Colonic mucosa (tissue), 4 donors: ENCODE measurements at regions not wholly inside any gene's neighbourhood (a gene's known extent, or its start where the extent isn't known, plus 50 kb on each side); places are given as distances from the start of the nearest gene placed in this dataset.

Experiments used
- DNase-seq: peaks from one replicate; pipeline ENCODE4 v3.0.0-alpha.2; 2020
- H3K27ac ChIP-seq: fragments of 200-600 bp; one replicate; pipeline ENCODE4 v1.8.0; 2021
- H3K27me3 ChIP-seq: fragments of 200-600 bp; one replicate; pipeline ENCODE4 v1.8.0; 2021
- H3K36me3 ChIP-seq: fragments of 200-600 bp; one replicate; pipeline ENCODE4 v1.8.0; 2021
- H3K4me1 ChIP-seq: fragments of 200-600 bp; one replicate; pipeline ENCODE4 v1.8.0; 2021; ENCODE audit warnings: mild to moderate bottlenecking
- H3K4me3 ChIP-seq: fragments of 200-600 bp; one replicate; pipeline ENCODE4 v1.8.0; 2021
- H3K9ac ChIP-seq, 2 donors: one replicate each; pipeline ENCODE4 v1.7.0; 2013; ENCODE audit warnings: control low read depth in 2 of 2, low read depth in 2 of 2, low read length in 2 of 2
- H3K9me3 ChIP-seq: fragments of 200-600 bp; one replicate; pipeline ENCODE4 v1.8.0; 2021
- intact Hi-C: fragments of 100-400 bp; cut with DNase I; formaldehyde crosslinking; loops from one replicate; pipeline ENCODE4 v1.14.1; 2022
- TF ChIP-seq, protein P1 (sequence below): fragments of 200-600 bp; IDR thresholded peaks from one replicate; pipeline ENCODE4 v1.8.0; 2022; ENCODE audit warnings: antibody characterized with exemption, mild to moderate bottlenecking
- donor health status: healthy.
- donor health status: DM: no; HTN: no; CAD: no.
- donor health status: DM: no; HTN: no; CAD: no.

DNA sequence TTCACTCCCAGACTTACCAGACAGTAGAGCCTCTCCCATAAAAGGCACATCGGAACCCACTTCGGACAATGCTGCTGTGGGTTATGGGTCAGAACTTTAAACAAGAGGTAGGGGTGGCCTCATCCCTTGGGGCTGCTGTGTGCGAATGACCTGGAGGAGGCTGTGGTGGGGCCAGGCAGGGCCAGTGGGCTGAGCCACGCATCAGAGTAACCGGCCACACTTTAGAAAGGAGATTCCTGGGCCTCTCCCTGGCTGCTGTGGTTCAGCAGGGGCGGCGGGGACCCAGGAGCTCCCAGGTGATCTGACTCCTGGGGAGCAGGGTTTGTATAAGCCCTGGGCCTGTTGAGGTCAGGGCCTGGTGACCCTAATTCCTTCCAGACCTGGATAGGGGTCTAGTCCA, 110.2 kb upstream of the C1orf174 start:
- intact Hi-C loops: no loop called here

DNA sequence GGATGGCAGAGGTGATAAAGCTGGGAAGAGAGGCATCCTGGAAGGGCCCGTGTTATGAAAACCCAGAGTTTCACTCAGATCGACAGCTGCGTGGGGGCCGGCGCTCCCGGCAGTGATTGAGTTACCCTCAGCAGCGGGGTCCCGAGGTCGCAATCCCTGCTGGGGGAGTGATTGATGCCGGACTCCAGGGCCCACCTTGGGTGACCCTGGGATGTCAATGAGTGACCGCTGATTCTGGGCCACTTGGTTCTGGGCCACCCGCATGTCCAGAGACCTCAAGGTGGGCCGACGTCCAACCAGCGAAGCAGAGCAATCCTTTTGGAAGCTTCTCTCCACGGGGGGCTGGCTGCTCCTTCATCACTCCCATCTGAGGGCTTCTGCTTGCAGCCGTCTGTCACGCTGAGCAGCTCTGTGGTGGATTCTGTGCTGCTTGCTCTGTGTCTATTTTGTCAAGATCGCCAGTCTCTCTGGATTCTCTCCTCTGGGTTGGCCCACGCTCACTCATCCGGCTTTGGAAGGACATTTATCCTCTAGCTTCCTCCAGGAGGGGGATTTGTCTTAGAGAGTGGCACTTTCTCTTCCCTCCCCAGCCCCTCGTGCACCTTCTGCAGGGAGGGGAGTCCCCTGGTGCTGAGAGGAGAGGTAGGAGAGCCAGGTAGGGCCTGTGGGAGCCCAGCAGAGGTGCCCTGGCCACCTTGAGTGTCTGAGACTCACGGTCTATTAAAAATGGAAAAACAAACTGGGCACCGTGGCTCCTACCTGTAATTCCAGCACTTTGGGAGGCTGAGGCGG, 110.9 kb upstream of the C1orf174 start:
- TF ChIP-seq, protein P1, sequence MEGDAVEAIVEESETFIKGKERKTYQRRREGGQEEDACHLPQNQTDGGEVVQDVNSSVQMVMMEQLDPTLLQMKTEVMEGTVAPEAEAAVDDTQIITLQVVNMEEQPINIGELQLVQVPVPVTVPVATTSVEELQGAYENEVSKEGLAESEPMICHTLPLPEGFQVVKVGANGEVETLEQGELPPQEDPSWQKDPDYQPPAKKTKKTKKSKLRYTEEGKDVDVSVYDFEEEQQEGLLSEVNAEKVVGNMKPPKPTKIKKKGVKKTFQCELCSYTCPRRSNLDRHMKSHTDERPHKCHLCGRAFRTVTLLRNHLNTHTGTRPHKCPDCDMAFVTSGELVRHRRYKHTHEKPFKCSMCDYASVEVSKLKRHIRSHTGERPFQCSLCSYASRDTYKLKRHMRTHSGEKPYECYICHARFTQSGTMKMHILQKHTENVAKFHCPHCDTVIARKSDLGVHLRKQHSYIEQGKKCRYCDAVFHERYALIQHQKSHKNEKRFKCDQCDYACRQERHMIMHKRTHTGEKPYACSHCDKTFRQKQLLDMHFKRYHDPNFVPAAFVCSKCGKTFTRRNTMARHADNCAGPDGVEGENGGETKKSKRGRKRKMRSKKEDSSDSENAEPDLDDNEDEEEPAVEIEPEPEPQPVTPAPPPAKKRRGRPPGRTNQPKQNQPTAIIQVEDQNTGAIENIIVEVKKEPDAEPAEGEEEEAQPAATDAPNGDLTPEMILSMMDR: no peak
- Histone ChIP-seq H3K27me3 (no peaks in the 10 kb centered on the region), H3K4me1 (no peaks in the 10 kb centered on the region), H3K9me3 (no peaks in the 10 kb centered on the region), H3K27ac (no peak overlapping the region), H3K9ac (no peak overlapping the region), H3K36me3 (no peaks in the 10 kb centered on the region), H3K4me3 (no peak overlapping the region)
- no peak for DNase-seq
- intact Hi-C loops: no loop called here

More for the DNA sequence above, 110.2 kb upstream of the C1orf174 start:
- no peaks in the 10 kb centered on the region for H3K4me1 ChIP-seq
- H3K4me3 ChIP-seq: no peak overlapping the region
- no peak overlapping the region for H3K27ac ChIP-seq
- H3K27me3 ChIP-seq: no peaks in the 10 kb centered on the region
- no peak overlapping the region for H3K9ac ChIP-seq
- H3K9me3 ChIP-seq: no peaks in the 10 kb centered on the region
- DNase-seq: no peak
- TF ChIP-seq, protein P1: no peak
- H3K36me3 ChIP-seq: no peaks in the 10 kb centered on the region

DNA sequence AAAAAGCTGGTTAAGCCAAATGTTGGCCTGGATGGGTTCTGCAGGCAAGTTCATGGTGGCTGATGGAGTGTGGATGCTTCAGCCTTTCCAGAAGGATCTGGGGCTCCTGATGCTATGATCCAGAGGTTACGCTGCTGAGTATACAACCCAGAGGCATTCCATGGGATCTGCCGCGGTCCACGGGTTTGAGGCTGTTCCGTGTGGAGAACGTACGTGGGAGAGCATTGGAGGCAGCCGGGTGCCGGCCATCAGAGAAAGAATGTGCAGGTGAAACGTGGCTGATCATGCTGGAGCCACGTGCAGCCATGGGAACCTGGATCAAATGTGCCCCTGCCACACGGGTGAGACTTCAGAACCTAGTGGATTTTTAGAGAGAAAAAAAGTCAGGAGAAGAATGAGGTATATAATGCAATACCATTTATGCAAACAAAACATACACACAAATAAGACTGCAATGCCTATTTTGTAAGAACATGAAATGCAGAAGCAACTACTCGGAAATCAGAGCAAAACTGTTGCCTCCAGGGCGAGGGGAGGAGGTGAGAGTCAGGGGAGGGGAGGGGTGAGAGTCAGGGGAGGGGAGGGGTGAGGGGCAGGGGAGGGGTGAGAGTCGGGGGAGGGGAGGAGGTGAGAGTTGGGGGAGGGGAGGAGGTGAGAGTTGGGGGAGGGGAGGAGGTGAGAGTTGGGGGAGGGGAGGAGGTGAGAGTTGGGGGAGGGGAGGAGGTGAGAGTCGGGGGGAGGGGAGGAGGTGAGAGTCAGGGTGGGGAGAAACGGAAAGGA, 116.5 kb upstream of the C1orf174 start:
- Histone ChIP-seq H3K27me3 (no peaks in the 10 kb centered on the region), H3K4me3 (no peak overlapping the region), H3K27ac (no peak overlapping the region), H3K9me3 (no peaks in the 10 kb centered on the region), H3K36me3 (no peaks in the 10 kb centered on the region), H3K4me1 (no peaks in the 10 kb centered on the region), H3K9ac (no peak overlapping the region)
- TF ChIP-seq, protein P1: no peak
- intact Hi-C loops: no loop called here
- no peak for DNase-seq

DNA sequence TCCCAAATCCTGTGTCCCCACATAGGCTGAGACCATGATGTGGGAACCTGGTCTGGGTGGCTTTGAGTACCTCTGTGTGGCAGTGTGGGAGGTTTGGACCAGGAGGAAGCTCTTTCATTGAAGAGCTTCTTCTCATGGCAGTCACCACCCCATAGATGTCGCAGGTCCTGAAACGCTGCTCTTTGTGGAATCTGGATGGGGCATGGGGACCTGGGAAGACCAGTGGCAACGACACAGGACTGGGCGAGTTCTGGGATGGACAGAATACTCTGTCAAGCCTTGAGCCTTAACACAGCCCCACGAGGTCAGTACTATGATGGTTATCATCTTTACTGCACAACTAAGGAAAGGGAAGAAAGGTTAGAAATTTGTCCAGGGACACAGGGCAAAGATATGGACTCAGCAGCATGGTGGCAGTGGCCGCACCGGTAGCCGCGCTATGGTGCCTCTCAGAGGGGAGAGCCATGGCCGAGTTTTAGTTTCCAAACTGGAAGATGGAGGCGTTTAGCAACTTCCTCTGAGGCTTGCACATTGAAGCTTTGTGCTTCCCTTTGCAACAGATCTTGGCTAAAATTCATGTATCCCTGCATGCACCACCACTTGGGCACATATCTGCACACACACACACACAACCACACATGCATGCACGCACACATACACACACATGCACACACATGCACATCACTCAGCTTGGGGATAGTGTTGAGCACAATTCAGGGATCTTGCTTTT, 117.7 kb upstream of the C1orf174 start:
- Histone ChIP-seq H3K4me1 (no peaks in the 10 kb centered on the region), H3K4me3 (no peak overlapping the region), H3K27me3 (no peaks in the 10 kb centered on the region), H3K27ac (no peak overlapping the region), H3K36me3 (no peaks in the 10 kb centered on the region), H3K9me3 (no peaks in the 10 kb centered on the region), H3K9ac (no peak overlapping the region)
- TF ChIP-seq, protein P1: no peak
- DNase-seq: no peak
- intact Hi-C loops: no loop called here

DNA sequence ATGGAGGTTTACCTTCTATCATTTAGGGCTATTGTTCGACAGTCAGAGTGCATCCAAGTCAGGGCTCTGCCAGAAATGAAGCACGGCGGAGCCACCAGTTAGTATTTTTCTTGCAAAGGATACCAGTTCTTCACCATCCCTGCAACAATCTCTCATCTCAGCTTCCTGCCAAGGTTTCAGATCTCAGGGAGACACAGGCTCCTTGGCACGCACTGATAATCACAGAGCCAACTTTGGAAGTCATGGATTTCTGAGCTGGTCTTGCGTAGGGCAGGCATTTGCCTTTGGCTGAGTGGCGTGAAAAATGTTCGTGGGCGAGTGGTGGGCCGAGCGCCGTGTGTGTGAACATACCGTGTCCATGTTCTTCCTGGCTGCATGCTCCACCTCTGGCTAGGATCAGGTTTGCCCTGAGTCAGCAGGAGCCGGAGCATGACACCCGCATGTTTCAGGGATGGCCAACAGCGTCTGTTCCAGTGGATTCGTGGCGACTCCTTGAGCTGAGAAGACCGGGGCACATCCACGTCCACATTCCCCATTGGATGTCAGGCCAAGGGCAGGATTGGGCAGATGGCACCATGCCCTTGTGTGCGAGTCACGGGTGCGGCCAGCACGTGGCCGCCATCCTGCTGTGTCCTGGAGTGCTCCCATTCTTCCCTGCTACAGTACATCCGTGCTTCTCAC, 118.5 kb upstream of the C1orf174 start:
- intact Hi-C loops: no loop called here
- Histone ChIP-seq H3K36me3 (no peaks in the 10 kb centered on the region), H3K9ac (no peak overlapping the region), H3K4me1 (no peaks in the 10 kb centered on the region), H3K27me3 (no peaks in the 10 kb centered on the region), H3K4me3 (no peak overlapping the region), H3K27ac (no peak overlapping the region), H3K9me3 (no peaks in the 10 kb centered on the region)
- DNase-seq: no peak
- TF ChIP-seq, protein P1: no peak
